GM18867 (cell line): ENCODE measurements at regions not wholly inside any gene's neighbourhood (a gene's known extent, or its start where the extent isn't known, plus 50 kb on each side); places are given as distances from the start of the nearest gene placed in this dataset.
A peak's percentile ranks its signal among the peaks of the same experiment; 100 is the strongest.

Source experiments
- ATAC-seq: cut with Tn5 transposase; IDR thresholded peaks from one replicate; pipeline ENCODE4 v1.9.1; 2021; ENCODE audit warnings: mild to moderate bottlenecking, moderate library complexity; ENCODE audit not compliant: unreplicated experiment

GRCh38 chr2:42927334-42928160, 135.2 kb upstream of the HAAO start:
- no peak for ATAC-seq

GRCh38 chr2:42926434-42927333, 134.3 kb upstream of the HAAO start:
- no peak for ATAC-seq

GRCh38 chr2:42925742-42926433, 133.5 kb upstream of the HAAO start:
- ATAC-seq, result no peak

GRCh38 chr2:42924418-42924886, 132.1 kb upstream of the HAAO start:
- ATAC-seq, result no peak

GRCh38 chr2:42923580-42924417, 131.4 kb upstream of the HAAO start:
- no peak for ATAC-seq

- ATAC-seq, result no peak
These were observed 130.6 kb upstream of the HAAO start for GRCh38 chr2:42922790-42923579.

- ATAC-seq, result no peak
These were observed 129.9 kb upstream of the HAAO start for GRCh38 chr2:42922293-42922692.

GRCh38 chr2:42921721-42922120, 129.3 kb upstream of the HAAO start:
- no peak for ATAC-seq

GRCh38 chr2:42921147-42921520, 128.8 kb upstream of the HAAO start:
- ATAC-seq, result no peak

GRCh38 chr2:42920446-42921146, 128.2 kb upstream of the HAAO start:
- ATAC-seq, result no peak

- ATAC-seq, result no peak
These were observed 126.4 kb upstream of the HAAO start for GRCh38 chr2:42918671-42919318.

GRCh38 chr2:42918041-42918440, 125.7 kb upstream of the HAAO start:
- no peak for ATAC-seq

- peak; percentile 55 for ATAC-seq
These were observed 125.1 kb upstream of the HAAO start for GRCh38 chr2:42917425-42917927.

GRCh38 chr2:42916324-42916723, 123.9 kb upstream of the HAAO start:
- ATAC-seq, result no peak

- no peak for ATAC-seq
These were observed 122.5 kb upstream of the HAAO start for GRCh38 chr2:42914860-42915259.

- ATAC-seq, result no peak
These were observed 121.9 kb upstream of the HAAO start for GRCh38 chr2:42914314-42914713.

GRCh38 chr2:42913280-42913878, 121.0 kb upstream of the HAAO start:
- ATAC-seq, result no peak
